GM19328 (cell line): ENCODE measurements at regions not wholly inside any gene's neighbourhood (a gene's known extent, or its start where the extent isn't known, plus 50 kb on each side); places are given as distances from the start of the nearest gene placed in this dataset.
"Not testable (repeated sequence)": the region's sequence is repeated elsewhere in the genome, so short reads cannot be mapped to it uniquely, and the experiment has no call there.

Experiments used
- ATAC-seq: cut with Tn5 transposase; IDR thresholded peaks from one replicate; pipeline ENCODE4 v1.9.1; 2021; ENCODE audit warnings: mild to moderate bottlenecking, moderate library complexity; ENCODE audit not compliant: unreplicated experiment

GRCh38 chr9:31388660-31389059, 995.8 kb upstream of the ACO1 start:
- ATAC-seq = no peak

DNA sequence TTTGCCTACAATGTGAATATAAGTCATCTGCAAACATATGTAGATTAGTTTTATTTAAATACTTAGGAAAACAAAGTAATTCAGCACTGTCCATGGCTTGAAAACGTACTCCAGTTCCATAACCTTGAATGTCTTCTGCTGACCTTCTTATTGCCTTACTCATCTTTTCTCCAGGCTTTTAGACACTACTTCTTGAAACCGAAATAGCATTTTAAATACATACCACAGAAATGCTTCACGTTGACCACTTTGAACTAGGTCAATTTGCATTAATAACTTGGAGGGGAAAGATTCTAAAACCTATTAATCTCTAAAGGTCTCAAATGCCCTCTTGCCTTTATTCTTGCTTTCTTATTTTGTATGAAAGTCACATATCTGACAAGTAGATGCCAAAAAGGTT, 995.4 kb upstream of the ACO1 start:
- no peak for ATAC-seq

DNA sequence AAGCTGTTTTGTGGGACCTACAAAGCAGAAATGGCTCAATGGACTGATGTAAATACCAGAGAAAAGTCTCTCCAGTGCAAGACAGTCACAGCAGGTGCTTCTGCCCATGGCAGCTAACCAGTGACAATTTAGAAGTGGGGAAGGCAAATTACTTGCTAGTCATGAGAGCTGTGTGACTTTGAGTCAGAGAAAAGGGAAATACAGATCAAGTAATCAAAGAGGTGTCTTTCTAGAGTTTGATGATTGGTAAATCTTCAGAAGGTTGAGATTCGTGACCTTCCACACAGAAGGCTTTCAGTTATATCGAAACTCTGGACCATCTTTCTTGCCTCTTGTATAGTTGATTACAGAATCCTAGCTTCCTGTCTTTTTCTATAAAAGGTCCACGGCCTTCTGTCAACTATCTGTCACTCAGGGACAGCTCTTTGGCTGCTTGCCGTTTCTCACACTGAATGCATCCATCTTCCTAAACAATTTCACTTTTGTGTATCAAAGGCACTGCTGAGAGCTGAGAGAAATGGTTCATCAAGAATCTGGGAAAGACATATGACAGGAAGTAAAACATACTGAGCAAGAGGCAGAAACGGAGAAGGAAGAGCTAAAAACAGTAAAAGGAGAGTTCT, 993.9 kb upstream of the ACO1 start:
- no peak for ATAC-seq

DNA sequence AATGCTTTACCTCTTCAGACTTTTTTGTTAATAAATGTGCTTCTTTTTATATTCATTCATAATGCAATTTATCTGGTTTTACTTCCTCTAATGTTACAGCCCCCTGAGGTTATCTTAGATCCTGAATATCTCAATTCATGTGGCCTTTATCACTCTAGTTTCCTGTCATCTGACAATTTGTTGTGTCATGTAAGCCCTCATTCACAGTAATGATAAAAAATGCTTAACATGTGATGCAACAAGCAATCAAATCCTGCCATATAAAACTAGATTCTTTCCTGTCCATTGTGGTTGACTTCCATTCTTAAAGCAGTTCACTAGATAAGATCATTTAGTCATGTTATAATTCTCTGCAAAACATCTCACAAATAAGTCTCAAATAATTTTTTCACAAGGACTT, 991.2 kb upstream of the ACO1 start:
- no peak for ATAC-seq

GRCh38 chr9:31394015-31394473, 990.4 kb upstream of the ACO1 start:
- no peak for ATAC-seq

- ATAC-seq = no peak
Measured at GRCh38 chr9:31412081-31412480, 972.4 kb upstream of the ACO1 start.

GRCh38 chr9:31415164-31415563, 969.3 kb upstream of the ACO1 start:
- ATAC-seq = no peak

- no peak for ATAC-seq
Measured at GRCh38 chr9:31418419-31418818, 966.0 kb upstream of the ACO1 start.

- ATAC-seq = not testable (repeated sequence)
Measured at GRCh38 chr9:31443630-31444457, 940.6 kb upstream of the ACO1 start.

GRCh38 chr9:31445357-31445756, 939.1 kb upstream of the ACO1 start:
- ATAC-seq = no peak

GRCh38 chr9:31445960-31446359, 938.5 kb upstream of the ACO1 start:
- ATAC-seq = peak; percentile 75

- ATAC-seq = no peak
Measured at GRCh38 chr9:31467075-31467474, 917.4 kb upstream of the ACO1 start.

DNA sequence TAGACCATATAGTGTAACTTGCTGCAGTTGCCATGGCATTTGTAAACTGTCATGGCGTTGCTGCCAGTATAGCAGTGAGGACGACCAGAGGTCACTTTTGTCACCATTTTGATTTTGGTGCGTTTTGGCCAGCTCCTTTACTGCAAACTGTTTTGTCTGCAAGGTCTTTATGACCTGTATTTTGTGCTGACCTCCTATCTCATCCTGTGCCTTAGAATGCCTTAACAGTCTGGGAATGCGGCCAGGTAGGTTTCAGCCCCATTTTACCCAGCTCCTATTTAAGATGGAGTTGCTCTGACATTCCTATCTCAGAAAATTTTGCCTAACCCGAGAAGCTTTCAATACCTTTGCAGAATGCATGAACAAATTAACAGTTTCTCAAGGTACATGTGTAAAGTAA, 914.4 kb upstream of the ACO1 start:
- ATAC-seq = no peak

DNA sequence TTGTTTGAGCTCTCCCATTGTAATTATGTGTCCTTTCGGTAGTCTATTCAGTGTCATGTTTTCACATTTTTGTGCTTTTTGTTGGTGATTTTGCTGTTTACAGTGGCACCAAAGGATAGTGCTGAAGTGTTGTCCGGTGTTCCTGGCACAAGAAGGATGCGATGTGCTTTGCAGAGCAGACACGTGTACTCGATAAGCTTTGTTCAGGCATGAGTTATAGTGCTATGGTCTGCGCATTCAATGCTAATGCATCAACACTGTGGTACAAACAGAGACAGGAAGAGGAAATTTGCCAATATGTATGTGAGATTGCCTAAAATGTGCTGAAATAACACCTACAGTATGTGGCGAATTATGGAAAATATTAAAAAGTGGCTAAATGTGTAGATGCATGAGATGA, 913.4 kb upstream of the ACO1 start:
- ATAC-seq = no peak

DNA sequence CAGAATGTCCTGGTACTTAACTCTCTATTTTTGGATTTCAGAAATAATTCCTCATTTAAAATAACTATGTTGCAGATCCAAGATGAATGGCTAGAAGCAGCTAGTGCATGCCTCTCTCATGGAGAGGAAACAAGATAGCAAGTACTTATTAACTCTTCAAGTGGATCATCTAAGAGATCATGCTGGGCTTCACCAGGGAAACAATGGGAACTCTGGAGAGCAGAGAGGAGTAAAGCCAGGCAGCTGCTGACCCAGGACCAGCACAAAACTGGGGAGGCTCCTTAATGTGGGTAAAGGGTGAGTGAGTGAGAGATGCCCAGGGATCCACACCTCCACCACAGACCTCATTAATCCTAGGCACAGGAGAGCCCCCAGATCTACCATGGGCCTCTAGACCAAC, 897.8 kb upstream of the ACO1 start:
- ATAC-seq = no peak

DNA sequence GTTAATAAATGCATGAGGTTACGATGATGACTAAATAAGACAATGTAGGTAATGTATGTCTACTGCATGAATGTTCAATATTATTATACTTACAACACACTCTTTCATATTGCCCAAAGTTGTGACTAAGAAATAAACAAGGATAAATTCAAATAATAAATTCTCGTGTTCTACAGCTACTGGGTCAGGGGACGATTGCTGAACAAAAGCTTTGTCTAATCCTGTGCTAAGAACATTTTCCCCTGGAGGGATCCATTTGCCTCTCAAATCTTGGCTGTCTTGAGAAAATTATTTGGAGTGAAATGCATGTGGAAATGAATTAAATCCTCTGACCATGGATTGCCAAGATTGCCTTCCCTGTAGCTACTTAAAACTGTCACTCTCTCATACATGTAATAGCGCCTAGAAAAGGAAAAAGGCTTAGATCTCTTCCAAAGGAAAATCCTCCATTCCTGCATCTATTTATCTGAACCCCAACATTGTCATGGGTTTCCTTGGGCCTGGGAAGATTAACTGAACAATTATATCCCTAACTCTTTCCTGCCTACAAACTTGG, 893.8 kb upstream of the ACO1 start:
- no peak for ATAC-seq

DNA sequence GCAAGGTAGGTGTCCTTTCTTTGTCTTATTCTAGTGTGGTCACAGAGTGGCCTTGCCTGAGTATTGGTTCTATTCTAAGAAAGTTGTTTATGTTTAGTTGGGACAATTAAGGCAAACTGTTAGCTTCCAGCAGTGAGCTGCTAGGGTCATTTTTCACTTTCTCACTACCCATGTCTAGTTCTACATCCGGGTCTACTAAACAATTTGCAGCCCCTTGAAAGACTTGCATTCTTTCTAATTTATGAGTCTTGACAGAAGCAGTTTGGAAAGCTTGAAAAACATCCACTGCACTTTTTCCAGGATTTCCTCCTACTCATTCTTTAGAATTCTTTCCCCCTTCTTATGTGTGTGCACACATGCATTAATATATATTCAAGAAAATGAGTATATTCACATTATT, 892.2 kb upstream of the ACO1 start:
- ATAC-seq = no peak

GRCh38 chr9:31500422-31500821, 884.0 kb upstream of the ACO1 start:
- no peak for ATAC-seq

- peak; percentile 58 for ATAC-seq
Measured at GRCh38 chr9:31519011-31519410, 865.4 kb upstream of the ACO1 start.

DNA sequence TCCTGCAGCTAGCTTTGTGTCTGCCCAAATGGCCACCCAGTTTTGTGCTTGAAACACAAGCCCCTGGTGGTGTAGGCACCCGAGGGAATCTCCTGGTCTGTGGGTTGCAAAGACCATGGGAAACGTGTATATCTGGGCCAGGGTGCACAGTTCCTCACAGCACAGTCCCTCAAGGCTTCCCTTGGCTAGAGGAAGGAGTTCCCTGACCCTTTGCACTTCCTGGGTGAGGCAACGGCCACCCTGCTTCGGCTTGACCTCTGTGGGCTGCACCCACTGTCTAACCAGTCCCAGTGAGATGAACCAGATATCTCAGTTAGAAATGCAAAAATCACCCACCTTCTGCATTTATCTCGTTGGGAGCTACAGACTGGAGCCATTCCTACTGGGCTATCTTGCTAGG, 865.0 kb upstream of the ACO1 start:
- ATAC-seq = no peak

DNA sequence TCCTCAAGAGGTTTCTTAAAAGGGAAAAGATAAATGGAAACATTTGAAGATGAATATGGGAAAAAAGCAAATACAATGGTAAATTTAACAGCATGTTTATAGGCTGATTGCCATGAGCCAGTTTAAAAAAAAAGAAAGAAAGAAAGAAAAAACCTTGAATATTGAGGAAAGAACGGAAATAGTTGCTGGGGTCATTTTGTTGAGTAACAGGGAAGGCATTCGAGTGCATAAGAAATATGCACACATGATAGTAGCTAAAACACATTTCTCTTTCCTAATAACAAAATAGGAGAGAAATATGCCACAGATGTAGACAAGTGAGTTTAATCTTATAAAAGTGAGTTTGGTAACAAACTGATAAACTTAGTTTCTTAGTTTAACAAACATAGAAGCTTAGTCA, 864.6 kb upstream of the ACO1 start:
- no peak for ATAC-seq
